ENCODE measurements at regions not wholly inside any gene's neighbourhood (a gene's known extent, or its start where the extent isn't known, plus 50 kb on each side); places are given as distances from the start of the nearest gene placed in this dataset.

DNA sequence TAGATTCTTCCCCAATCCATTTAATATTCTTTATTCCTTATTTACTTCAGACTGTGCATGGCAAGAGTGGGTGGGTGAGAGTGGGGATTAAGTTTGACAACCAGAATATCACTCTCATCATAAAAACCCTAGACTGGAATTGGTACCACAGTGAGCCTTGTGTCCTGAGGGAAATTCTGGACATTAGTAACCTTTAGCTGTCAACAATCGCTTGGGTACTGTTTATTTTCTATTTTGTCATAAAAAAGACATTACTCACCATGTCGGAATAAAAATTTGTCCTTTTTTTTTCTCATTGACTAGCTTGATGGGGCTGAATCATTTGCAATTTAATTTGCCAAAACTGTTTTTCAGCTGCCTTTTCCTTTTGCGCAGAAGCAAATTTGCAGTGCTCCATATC is 176.1 kb upstream of the SEMA3C start:
- TF ChIP-seq, protein P1, sequence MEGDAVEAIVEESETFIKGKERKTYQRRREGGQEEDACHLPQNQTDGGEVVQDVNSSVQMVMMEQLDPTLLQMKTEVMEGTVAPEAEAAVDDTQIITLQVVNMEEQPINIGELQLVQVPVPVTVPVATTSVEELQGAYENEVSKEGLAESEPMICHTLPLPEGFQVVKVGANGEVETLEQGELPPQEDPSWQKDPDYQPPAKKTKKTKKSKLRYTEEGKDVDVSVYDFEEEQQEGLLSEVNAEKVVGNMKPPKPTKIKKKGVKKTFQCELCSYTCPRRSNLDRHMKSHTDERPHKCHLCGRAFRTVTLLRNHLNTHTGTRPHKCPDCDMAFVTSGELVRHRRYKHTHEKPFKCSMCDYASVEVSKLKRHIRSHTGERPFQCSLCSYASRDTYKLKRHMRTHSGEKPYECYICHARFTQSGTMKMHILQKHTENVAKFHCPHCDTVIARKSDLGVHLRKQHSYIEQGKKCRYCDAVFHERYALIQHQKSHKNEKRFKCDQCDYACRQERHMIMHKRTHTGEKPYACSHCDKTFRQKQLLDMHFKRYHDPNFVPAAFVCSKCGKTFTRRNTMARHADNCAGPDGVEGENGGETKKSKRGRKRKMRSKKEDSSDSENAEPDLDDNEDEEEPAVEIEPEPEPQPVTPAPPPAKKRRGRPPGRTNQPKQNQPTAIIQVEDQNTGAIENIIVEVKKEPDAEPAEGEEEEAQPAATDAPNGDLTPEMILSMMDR (IDR thresholded peaks at IDR 0.05): no peak
- TF ChIP-seq POLR2A (IDR thresholded peaks at IDR 0.05): no peak
